Liver (tissue), 8 donors: ENCODE measurements at regions not wholly inside any gene's neighbourhood (a gene's known extent, or its start where the extent isn't known, plus 50 kb on each side); places are given as distances from the start of the nearest gene placed in this dataset.

Experiments
- DNase-seq: peaks from one replicate; pipeline ENCODE4 v3.0.0-alpha.2; 2017; ENCODE audit warnings: low spot score
- H3K27ac ChIP-seq, 2 donors: one replicate each; pipeline ENCODE4 v1.7.0; 2013; ENCODE audit warnings: inconsistent platforms in 2 of 2, low read length in 2 of 2, control low read depth in 1 of 2, low read depth in 1 of 2, mild to moderate bottlenecking in 1 of 2
- H3K27me3 ChIP-seq, 4 donors: one replicate each; pipeline versions ENCODE4 v1.6.1 to v1.7.0; 2013; ENCODE audit warnings: low read length in 3 of 4, inconsistent platforms in 1 of 4, mild to moderate bottlenecking in 1 of 4, moderate library complexity in 1 of 4; ENCODE audit not compliant: control insufficient read depth in 4 of 4, insufficient read depth in 4 of 4
- H3K36me3 ChIP-seq, 4 donors: one replicate each; pipeline versions ENCODE4 v1.6.1 to v1.7.0; 2013; ENCODE audit warnings: low read length in 3 of 4, mild to moderate bottlenecking in 3 of 4, low read depth in 1 of 4, moderate library complexity in 1 of 4; ENCODE audit not compliant: control insufficient read depth in 4 of 4, insufficient read depth in 3 of 4
- H3K4me1 ChIP-seq, 4 donors: one replicate each; pipeline versions ENCODE4 v1.6.1 to v1.7.0; 2013; ENCODE audit warnings: low read length in 3 of 4, mild to moderate bottlenecking in 3 of 4, moderate library complexity in 1 of 4; ENCODE audit not compliant: control insufficient read depth in 4 of 4, insufficient read depth in 4 of 4
- H3K4me3 ChIP-seq, 3 donors: one replicate each; pipeline versions ENCODE4 v1.6.1 to v1.7.0; 2013; ENCODE audit warnings: low read length in 3 of 3, control low read depth in 1 of 3, low read depth in 1 of 3, mild to moderate bottlenecking in 1 of 3
- H3K9ac ChIP-seq, 2 donors: one replicate each; pipeline ENCODE4 v1.7.0; 2013; ENCODE audit warnings: low read length in 2 of 2, mild to moderate bottlenecking in 2 of 2, moderate library complexity in 2 of 2, control low read depth in 1 of 2, low read depth in 1 of 2
- H3K9me3 ChIP-seq, 4 donors: one replicate each; pipeline versions ENCODE4 v1.6.1 to v1.7.0; 2013; ENCODE audit warnings: low read length in 3 of 4; ENCODE audit not compliant: control insufficient read depth in 4 of 4
- FOXA1 ChIP-seq: IDR thresholded peaks from 2 replicates; pipeline ENCODE4 v1.6.1; 2016; ENCODE audit warnings: antibody characterized with exemption
- FOXA2 ChIP-seq: IDR thresholded peaks from 2 replicates; pipeline ENCODE4 v1.6.1; 2016; ENCODE audit warnings: antibody characterized with exemption
- JUND ChIP-seq, 2 donors: IDR thresholded peaks; 2 replicates each; pipeline ENCODE4 v1.6.1; 2016; ENCODE audit warnings: antibody characterized with exemption in 2 of 2
- NR2F2 ChIP-seq: IDR thresholded peaks from 2 replicates; pipeline ENCODE4 v1.6.1; 2016; ENCODE audit warnings: antibody characterized with exemption
- RXRA ChIP-seq, 2 donors: IDR thresholded peaks; 2 replicates each; pipeline ENCODE4 v1.6.1; 2017 to 2018; ENCODE audit warnings: antibody characterized with exemption in 2 of 2, mild to moderate bottlenecking in 1 of 2
- SP1 ChIP-seq: IDR thresholded peaks from 2 replicates; pipeline ENCODE4 v1.6.1; 2018; ENCODE audit warnings: antibody characterized with exemption, mild to moderate bottlenecking
- TAF1 ChIP-seq: conservative IDR thresholded peaks from 2 replicates; pipeline ENCODE4 v1.6.1; 2016; ENCODE audit warnings: antibody characterized with exemption, mild to moderate bottlenecking
- YY1 ChIP-seq: IDR thresholded peaks from 2 replicates; pipeline ENCODE4 v1.6.1; 2016; ENCODE audit warnings: antibody characterized with exemption, mild to moderate bottlenecking
- WGBS: extraction: QIAGEN DNeasy Blood & Tissue Kit; methylation state at CpG from one replicate; pipeline ENCODE4 v1.1.7; 2013; 5-methylcytosine and 5-hydroxymethylcytosine counted together
- TF ChIP-seq, protein P1 (sequence below): fragments of 150-350 bp; IDR thresholded peaks from 2 replicates; pipeline ENCODE4 v1.5.1; 2017; ENCODE audit warnings: improper control_type of control experiment, low read depth, low read length; ENCODE audit not compliant: missing input control
- TF ChIP-seq, protein P2 (sequence below): IDR thresholded peaks from 2 replicates; pipeline ENCODE4 v1.6.1; 2016; ENCODE audit warnings: antibody characterized with exemption
- donor health status: healthy.
- donor health status: healthy.
- donor health status: healthy.
- donor health status: healthy.
- donor health status: healthy.

DNA sequence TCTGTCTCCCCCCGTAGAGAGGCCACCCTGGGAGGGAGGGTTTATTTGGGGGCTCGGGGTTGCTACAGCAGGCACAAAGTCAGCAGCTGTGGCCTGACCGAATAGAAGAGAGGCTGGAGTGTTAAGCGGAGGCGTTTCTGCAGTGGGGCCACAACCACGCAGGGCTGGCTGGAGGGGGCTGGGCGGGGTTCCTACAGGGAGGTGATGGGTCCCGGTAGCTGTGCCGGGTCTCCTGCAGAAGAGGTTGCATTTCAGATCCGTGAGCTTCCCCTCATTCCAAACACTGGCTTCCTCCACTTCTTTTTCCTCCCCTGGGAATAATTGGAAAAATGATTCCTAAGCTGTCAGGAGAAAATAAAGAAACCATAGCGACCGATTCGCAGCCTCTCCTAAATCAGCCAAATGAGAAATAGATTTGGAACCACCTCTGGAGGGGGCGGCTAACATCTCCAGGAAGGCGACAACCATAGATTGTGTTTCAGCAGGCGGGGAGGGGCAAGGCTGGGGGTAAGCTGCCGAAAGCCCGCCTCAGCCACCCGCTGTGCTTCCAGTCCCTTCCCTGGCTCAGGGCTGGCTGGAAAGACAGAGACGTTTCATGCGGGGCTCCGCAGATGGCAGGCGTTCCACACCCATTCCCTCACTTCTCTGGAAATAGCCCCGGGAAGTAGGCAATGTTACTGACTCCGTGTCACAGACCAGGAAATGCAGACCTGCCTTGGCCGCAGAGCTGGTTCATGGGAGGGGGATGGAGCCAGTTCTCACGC is 85.6 kb upstream of the TAF1B start:
- Histone ChIP-seq H3K4me1 (peaks cover 0 to 4% (median 2%) of the 10 kb centered on the region in 4 donors), H3K9ac (no peak overlapping the region), H3K27ac (no peak overlapping the region), H3K36me3 (no peaks in the 10 kb centered on the region), H3K27me3 (peaks cover 0 to 5% (median 1%) of the 10 kb centered on the region in 4 donors), H3K9me3 (no peaks in the 10 kb centered on the region), H3K4me3 (no peak overlapping the region)
- 19% methylated on average over 27 of the region's 27 CpGs for WGBS
- DNase-seq = no peak
- TF ChIP-seq, protein P1, sequence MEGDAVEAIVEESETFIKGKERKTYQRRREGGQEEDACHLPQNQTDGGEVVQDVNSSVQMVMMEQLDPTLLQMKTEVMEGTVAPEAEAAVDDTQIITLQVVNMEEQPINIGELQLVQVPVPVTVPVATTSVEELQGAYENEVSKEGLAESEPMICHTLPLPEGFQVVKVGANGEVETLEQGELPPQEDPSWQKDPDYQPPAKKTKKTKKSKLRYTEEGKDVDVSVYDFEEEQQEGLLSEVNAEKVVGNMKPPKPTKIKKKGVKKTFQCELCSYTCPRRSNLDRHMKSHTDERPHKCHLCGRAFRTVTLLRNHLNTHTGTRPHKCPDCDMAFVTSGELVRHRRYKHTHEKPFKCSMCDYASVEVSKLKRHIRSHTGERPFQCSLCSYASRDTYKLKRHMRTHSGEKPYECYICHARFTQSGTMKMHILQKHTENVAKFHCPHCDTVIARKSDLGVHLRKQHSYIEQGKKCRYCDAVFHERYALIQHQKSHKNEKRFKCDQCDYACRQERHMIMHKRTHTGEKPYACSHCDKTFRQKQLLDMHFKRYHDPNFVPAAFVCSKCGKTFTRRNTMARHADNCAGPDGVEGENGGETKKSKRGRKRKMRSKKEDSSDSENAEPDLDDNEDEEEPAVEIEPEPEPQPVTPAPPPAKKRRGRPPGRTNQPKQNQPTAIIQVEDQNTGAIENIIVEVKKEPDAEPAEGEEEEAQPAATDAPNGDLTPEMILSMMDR = no peak
- no peak for TF ChIP-seq RXRA (IDR thresholded peaks at IDR 0.05)
- no peak for TF ChIP-seq JUND (IDR thresholded peaks at IDR 0.05)
- TF ChIP-seq, protein P2, sequence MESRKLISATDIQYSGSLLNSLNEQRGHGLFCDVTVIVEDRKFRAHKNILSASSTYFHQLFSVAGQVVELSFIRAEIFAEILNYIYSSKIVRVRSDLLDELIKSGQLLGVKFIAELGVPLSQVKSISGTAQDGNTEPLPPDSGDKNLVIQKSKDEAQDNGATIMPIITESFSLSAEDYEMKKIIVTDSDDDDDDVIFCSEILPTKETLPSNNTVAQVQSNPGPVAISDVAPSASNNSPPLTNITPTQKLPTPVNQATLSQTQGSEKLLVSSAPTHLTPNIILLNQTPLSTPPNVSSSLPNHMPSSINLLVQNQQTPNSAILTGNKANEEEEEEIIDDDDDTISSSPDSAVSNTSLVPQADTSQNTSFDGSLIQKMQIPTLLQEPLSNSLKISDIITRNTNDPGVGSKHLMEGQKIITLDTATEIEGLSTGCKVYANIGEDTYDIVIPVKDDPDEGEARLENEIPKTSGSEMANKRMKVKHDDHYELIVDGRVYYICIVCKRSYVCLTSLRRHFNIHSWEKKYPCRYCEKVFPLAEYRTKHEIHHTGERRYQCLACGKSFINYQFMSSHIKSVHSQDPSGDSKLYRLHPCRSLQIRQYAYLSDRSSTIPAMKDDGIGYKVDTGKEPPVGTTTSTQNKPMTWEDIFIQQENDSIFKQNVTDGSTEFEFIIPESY = no peak

DNA sequence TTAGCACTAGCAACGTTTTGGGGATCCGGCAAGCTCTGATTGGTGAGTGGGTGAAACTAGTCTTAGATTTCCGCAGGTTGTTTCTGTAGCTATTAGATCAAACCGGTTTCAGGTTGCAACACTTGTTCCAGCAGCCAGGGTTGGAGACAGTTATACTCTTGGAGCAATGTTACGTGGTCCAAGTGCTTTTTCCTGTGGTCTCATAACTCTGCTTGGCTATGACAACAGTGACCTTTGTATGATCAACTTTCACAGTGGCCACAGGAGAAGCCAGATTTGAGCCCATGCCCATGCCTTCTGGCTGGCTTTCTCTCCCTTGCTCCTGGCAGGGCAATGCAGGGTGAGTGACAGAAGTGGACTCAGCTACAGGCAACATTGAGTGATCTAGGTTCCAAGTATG is 84.5 kb upstream of the TAF1B start:
- no peak for DNase-seq
- Histone ChIP-seq H3K27me3 (peaks cover 0 to 5% (median 1%) of the 10 kb centered on the region in 4 donors), H3K9me3 (no peaks in the 10 kb centered on the region), H3K4me3 (no peak overlapping the region), H3K36me3 (no peaks in the 10 kb centered on the region), H3K9ac (no peak overlapping the region), H3K4me1 (no peaks in the 10 kb centered on the region), H3K27ac (no peak overlapping the region)
- TF ChIP-seq JUND (IDR thresholded peaks at IDR 0.05) = no peak
- TF ChIP-seq NR2F2 = no peak
- no peak for TF ChIP-seq RXRA (IDR thresholded peaks at IDR 0.05)
- TF ChIP-seq, protein P2 = no peak
- no peak for TF ChIP-seq SP1
- no peak for TF ChIP-seq YY1
- no peak for TF ChIP-seq TAF1
- no peak for TF ChIP-seq FOXA1
- no peak for TF ChIP-seq FOXA2
- 77% methylated on average over 5 of the region's 5 CpGs for WGBS
